Upper lobe of left lung (tissue), 6 donors: ENCODE measurements at regions not wholly inside any gene's neighbourhood (a gene's known extent, or its start where the extent isn't known, plus 50 kb on each side); places are given as distances from the start of the nearest gene placed in this dataset.
A peak's percentile ranks its signal among the peaks of the same experiment; 100 is the strongest.

ENCODE experiments used
- ATAC-seq, 2 donors: fragments of 200-7000 bp; cut with Tn5 transposase; one replicate each; pipeline ENCODE4 v1.9.1; 2022; ENCODE audit warnings: mild to moderate bottlenecking in 2 of 2, moderate library complexity in 2 of 2; ENCODE audit not compliant: low FRiP score in 2 of 2
- DNase-seq, 2 donors: peaks; one replicate each; pipeline ENCODE4 v3.0.0-alpha.2; 2019 to 2020
- H3K27ac ChIP-seq, 4 donors: fragments of 200-600 bp; sonication (generic); one replicate each; pipeline ENCODE4 v1.5.1; 2016 to 2019
- H3K27me3 ChIP-seq, 4 donors: fragments of 200-600 bp; sonication (generic); one replicate each; pipeline ENCODE4 v1.5.1; 2017 to 2019
- H3K36me3 ChIP-seq, 4 donors: fragments of 200-600 bp; sonication (generic); one replicate each; pipeline ENCODE4 v1.5.1; 2016 to 2019
- H3K4me1 ChIP-seq, 4 donors: fragments of 200-600 bp; sonication (generic); one replicate each; pipeline ENCODE4 v1.5.1; 2018 to 2019
- H3K4me3 ChIP-seq, 4 donors: fragments of 200-600 bp; sonication (generic); one replicate each; pipeline ENCODE4 v1.5.1; 2017 to 2019; ENCODE audit warnings: mild to moderate bottlenecking in 2 of 4, moderate library complexity in 1 of 4
- H3K9me3 ChIP-seq, 4 donors: fragments of 200-600 bp; sonication (generic); one replicate each; pipeline ENCODE4 v1.5.1; 2018 to 2019
- EP300 ChIP-seq, 4 donors: sonication (generic); formaldehyde crosslinking; IDR thresholded peaks; one replicate each; pipeline ENCODE4 v1.5.1; 2017; ENCODE audit warnings: antibody characterized with exemption in 4 of 4, control low read depth in 2 of 4
- POLR2A ChIP-seq, 4 donors: fragments of 450-650 bp; IDR thresholded peaks; one replicate each; pipeline ENCODE4 v1.5.1; 2016 to 2017; ENCODE audit warnings: antibody characterized with exemption in 4 of 4, mild to moderate bottlenecking in 2 of 4
- POLR2AphosphoS5 ChIP-seq, 2 donors: sonication (generic); formaldehyde crosslinking; IDR thresholded peaks; one replicate each; pipeline ENCODE4 v1.5.1; 2017; ENCODE audit warnings: antibody characterized with exemption in 2 of 2
- WGBS, 2 donors: methylation state at CpG; one replicate each; pipeline ENCODE4 v1.1.5; 2017 to 2018; 5-methylcytosine and 5-hydroxymethylcytosine counted together
- TF ChIP-seq, protein P1 (sequence below), 6 experiments: fragments of 450-650 bp in 4 of 6; fragments of 200-600 bp in 2 of 6; sonication (generic) in 2 of 6; IDR thresholded peaks; one replicate each; pipeline ENCODE4 v1.5.1; 2016 to 2019; ENCODE audit warnings: antibody characterized with exemption in 6 of 6
- donor health status: DM: no; HTN: no; CAD: no; lungs with moderate emphysema.
- donor health status: DM: no; HTN: yes; CAD: no; lungs with severe emphysema.

DNA sequence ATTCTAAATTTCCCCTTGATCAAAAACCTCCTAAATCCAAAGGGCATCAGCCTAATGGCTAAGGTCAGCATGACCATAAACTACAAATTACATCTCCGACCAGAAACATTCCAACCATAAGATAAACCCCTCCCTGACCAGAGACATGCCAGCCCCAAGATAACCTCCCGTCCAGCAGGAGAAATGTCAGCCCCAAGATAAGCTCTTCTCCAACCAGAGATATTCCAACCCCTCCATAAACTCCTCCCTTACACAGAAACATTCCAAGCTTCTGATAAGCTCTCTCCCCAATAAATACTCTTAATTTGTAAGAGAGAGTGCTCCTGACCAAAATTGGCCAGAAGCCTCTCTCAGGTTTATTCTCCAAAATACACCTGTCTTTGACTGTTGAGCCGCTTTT is 274.0 kb downstream of the RNF152 start:
- no peaks in the 10 kb centered on the region for H3K36me3 ChIP-seq
- DNase-seq (no peak), ATAC-seq (no peak)
- no peaks in the 10 kb centered on the region for H3K27me3 ChIP-seq
- WGBS, 2 donors, result 81 to 91% methylated on average over 3 of the region's 3 CpGs
- no peak overlapping the region for H3K27ac ChIP-seq
- no peaks in the 10 kb centered on the region for H3K9me3 ChIP-seq
- no peak overlapping the region for H3K4me3 ChIP-seq
- H3K4me1 ChIP-seq, result no peaks in the 10 kb centered on the region
- TF ChIP-seq POLR2AphosphoS5 (IDR thresholded peaks at IDR 0.05) (no peak), EP300 (IDR thresholded peaks at IDR 0.05) (no peak), POLR2A (IDR thresholded peaks at IDR 0.05) (no peak)
- TF ChIP-seq, protein P1, sequence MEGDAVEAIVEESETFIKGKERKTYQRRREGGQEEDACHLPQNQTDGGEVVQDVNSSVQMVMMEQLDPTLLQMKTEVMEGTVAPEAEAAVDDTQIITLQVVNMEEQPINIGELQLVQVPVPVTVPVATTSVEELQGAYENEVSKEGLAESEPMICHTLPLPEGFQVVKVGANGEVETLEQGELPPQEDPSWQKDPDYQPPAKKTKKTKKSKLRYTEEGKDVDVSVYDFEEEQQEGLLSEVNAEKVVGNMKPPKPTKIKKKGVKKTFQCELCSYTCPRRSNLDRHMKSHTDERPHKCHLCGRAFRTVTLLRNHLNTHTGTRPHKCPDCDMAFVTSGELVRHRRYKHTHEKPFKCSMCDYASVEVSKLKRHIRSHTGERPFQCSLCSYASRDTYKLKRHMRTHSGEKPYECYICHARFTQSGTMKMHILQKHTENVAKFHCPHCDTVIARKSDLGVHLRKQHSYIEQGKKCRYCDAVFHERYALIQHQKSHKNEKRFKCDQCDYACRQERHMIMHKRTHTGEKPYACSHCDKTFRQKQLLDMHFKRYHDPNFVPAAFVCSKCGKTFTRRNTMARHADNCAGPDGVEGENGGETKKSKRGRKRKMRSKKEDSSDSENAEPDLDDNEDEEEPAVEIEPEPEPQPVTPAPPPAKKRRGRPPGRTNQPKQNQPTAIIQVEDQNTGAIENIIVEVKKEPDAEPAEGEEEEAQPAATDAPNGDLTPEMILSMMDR (IDR thresholded peaks at IDR 0.05), result no peak

GRCh38 chr18:61616111-61616610 is 276.6 kb downstream of the RNF152 start:
- Histone ChIP-seq H3K9me3 (no peaks in the 10 kb centered on the region), H3K4me3 (no peak overlapping the region), H3K27ac (no peak overlapping the region), H3K27me3 (no peaks in the 10 kb centered on the region), H3K36me3 (no peaks in the 10 kb centered on the region), H3K4me1 (no peaks in the 10 kb centered on the region)
- ATAC-seq (no peak), DNase-seq (no peak)
- TF ChIP-seq, protein P1 (IDR thresholded peaks at IDR 0.05), result no peak
- TF ChIP-seq POLR2AphosphoS5 (IDR thresholded peaks at IDR 0.05), result no peak
- TF ChIP-seq EP300 (IDR thresholded peaks at IDR 0.05), result no peak
- no peak for TF ChIP-seq POLR2A (IDR thresholded peaks at IDR 0.05)
- 93 to 96% methylated on average over 4 of the region's 4 CpGs for WGBS, 2 donors

GRCh38 chr18:61612517-61612916 is 279.3 kb downstream of the CDH20 start:
- H3K4me1 ChIP-seq, result peaks cover 3 to 10% (median 6%) of the 10 kb centered on the region in 4 donors
- H3K36me3 ChIP-seq, result no peaks in the 10 kb centered on the region
- H3K4me3 ChIP-seq, result no peak overlapping the region
- H3K9me3 ChIP-seq, result no peaks in the 10 kb centered on the region
- no peak for TF ChIP-seq POLR2AphosphoS5 (IDR thresholded peaks at IDR 0.05)
- TF ChIP-seq, protein P1 (IDR thresholded peaks at IDR 0.05), result peak in 1 of 6 experiments; percentile 7
- no peak for ATAC-seq
- DNase-seq, result no peak
- H3K27ac ChIP-seq, result no peak overlapping the region
- no peaks in the 10 kb centered on the region for H3K27me3 ChIP-seq

- no peaks in the 10 kb centered on the region for H3K36me3 ChIP-seq
- ATAC-seq (no peak), DNase-seq (no peak)
- TF ChIP-seq, protein P1 (IDR thresholded peaks at IDR 0.05), result no peak
- TF ChIP-seq EP300 (IDR thresholded peaks at IDR 0.05) (no peak), POLR2A (IDR thresholded peaks at IDR 0.05) (no peak), POLR2AphosphoS5 (IDR thresholded peaks at IDR 0.05) (no peak)
- no peak overlapping the region for H3K27ac ChIP-seq
- no peak overlapping the region for H3K4me3 ChIP-seq
- H3K4me1 ChIP-seq, result peaks cover 12 to 28% (median 24%) of the 10 kb centered on the region in 4 donors
- H3K9me3 ChIP-seq, result no peaks in the 10 kb centered on the region
- no peaks in the 10 kb centered on the region for H3K27me3 ChIP-seq
Observed at GRCh38 chr18:61609131-61609530, 275.9 kb downstream of the CDH20 start.

DNA sequence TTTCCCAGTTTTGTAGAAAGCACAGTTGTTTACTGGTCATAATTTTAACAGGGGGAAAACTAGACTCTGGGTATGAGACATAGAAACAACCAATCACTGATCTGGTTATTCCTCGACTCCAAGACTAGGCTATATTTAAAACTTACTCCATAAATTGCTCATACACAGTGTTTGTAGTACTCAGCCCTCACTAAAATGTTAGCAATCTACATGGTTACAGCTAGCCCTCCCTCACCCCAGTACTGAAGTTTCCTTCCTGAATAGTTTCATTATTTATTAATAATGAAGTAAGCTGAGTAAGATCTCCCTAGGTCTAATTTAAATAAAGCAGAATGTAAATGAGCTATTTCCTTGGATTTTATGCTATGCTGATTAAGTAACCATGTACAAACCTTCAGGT is 275.1 kb downstream of the CDH20 start:
- H3K36me3 ChIP-seq, result no peaks in the 10 kb centered on the region
- 54 to 68% methylated on average over 1 of the region's 1 CpG for WGBS, 2 donors
- peaks cover 12 to 28% (median 24%) of the 10 kb centered on the region in 4 donors for H3K4me1 ChIP-seq
- H3K27me3 ChIP-seq, result no peaks in the 10 kb centered on the region
- TF ChIP-seq, protein P1 (IDR thresholded peaks at IDR 0.05), result no peak
- TF ChIP-seq POLR2A (IDR thresholded peaks at IDR 0.05) (no peak), EP300 (IDR thresholded peaks at IDR 0.05) (no peak), POLR2AphosphoS5 (IDR thresholded peaks at IDR 0.05) (no peak)
- ATAC-seq (no peak), DNase-seq (no peak)
- peak overlapping the region in 3 of 4 donors; percentile 5 to 40 (median 33) for H3K27ac ChIP-seq
- H3K4me3 ChIP-seq, result no peak overlapping the region
- no peaks in the 10 kb centered on the region for H3K9me3 ChIP-seq
